HG02763 (cell line): ENCODE measurements at regions not wholly inside any gene's neighbourhood (a gene's known extent, or its start where the extent isn't known, plus 50 kb on each side); places are given as distances from the start of the nearest gene placed in this dataset.

Experiments used
- ATAC-seq: cut with Tn5 transposase; IDR thresholded peaks from one replicate; pipeline ENCODE4 v1.9.1; 2021; ENCODE audit warnings: mild to moderate bottlenecking, moderate library complexity; ENCODE audit not compliant: unreplicated experiment

GRCh38 chr18:73924307-73924706, 223.3 kb downstream of the FBXO15 start:
- ATAC-seq, result no peak

GRCh38 chr18:73923866-73924265, 223.8 kb downstream of the FBXO15 start:
- no peak for ATAC-seq

GRCh38 chr18:73920033-73920432, 227.6 kb downstream of the FBXO15 start:
- no peak for ATAC-seq

- ATAC-seq, result no peak
These were observed 228.8 kb downstream of the FBXO15 start for GRCh38 chr18:73918816-73919215.

- no peak for ATAC-seq
These were observed 230.6 kb downstream of the FBXO15 start for GRCh38 chr18:73917046-73917445.

- ATAC-seq, result no peak
These were observed 234.1 kb downstream of the FBXO15 start for GRCh38 chr18:73913505-73913904.

- ATAC-seq, result no peak
These were observed 239.3 kb downstream of the FBXO15 start for GRCh38 chr18:73908323-73908722.

GRCh38 chr18:73901566-73901965, 246.1 kb downstream of the FBXO15 start:
- ATAC-seq, result no peak

GRCh38 chr18:73901151-73901550, 246.5 kb downstream of the FBXO15 start:
- ATAC-seq, result no peak

GRCh38 chr18:73900106-73900835, 247.4 kb downstream of the FBXO15 start:
- ATAC-seq, result no peak

- no peak for ATAC-seq
These were observed 250.1 kb downstream of the FBXO15 start for GRCh38 chr18:73897517-73897916.

- ATAC-seq, result no peak
These were observed 250.9 kb downstream of the FBXO15 start for GRCh38 chr18:73896685-73897084.

GRCh38 chr18:73895701-73896100, 251.9 kb downstream of the FBXO15 start:
- no peak for ATAC-seq

- ATAC-seq, result no peak
These were observed 253.8 kb downstream of the FBXO15 start for GRCh38 chr18:73893880-73894279.

GRCh38 chr18:73891572-73892421, 255.8 kb downstream of the FBXO15 start:
- ATAC-seq, result no peak

- ATAC-seq, result no peak
These were observed 259.1 kb downstream of the FBXO15 start for GRCh38 chr18:73888565-73888964.

- no peak for ATAC-seq
These were observed 259.8 kb downstream of the FBXO15 start for GRCh38 chr18:73887801-73888200.

GRCh38 chr18:73884868-73885267, 262.8 kb downstream of the FBXO15 start:
- ATAC-seq, result no peak

GRCh38 chr18:73881396-73881917, 266.2 kb downstream of the FBXO15 start:
- no peak for ATAC-seq

- ATAC-seq, result no peak
These were observed 267.2 kb downstream of the FBXO15 start for GRCh38 chr18:73880387-73880786.

- no peak for ATAC-seq
These were observed 267.9 kb downstream of the FBXO15 start for GRCh38 chr18:73879766-73880165.

- no peak for ATAC-seq
These were observed 268.3 kb downstream of the FBXO15 start for GRCh38 chr18:73879328-73879727.
